Gastrocnemius medialis (tissue), 4 donors: ENCODE measurements at regions not wholly inside any gene's neighbourhood (a gene's known extent, or its start where the extent isn't known, plus 50 kb on each side); places are given as distances from the start of the nearest gene placed in this dataset.

Source experiments
- ATAC-seq, 2 donors: fragments of 150-250 bp; one replicate each; pipeline ENCODE4 v1.9.1; 2016
- DNase-seq, 2 donors: peaks; one replicate each; pipeline ENCODE4 v3.0.0-alpha.2; 2019
- H3K27ac ChIP-seq, 4 donors: fragments of 200-600 bp; sonication (generic); 1 replicate in 1 of 4; 2 replicates in 3 of 4; pipeline ENCODE4 v1.5.1; 2016 to 2018; ENCODE audit warnings: mild to moderate bottlenecking in 2 of 4, moderate library complexity in 1 of 4
- H3K27me3 ChIP-seq, 3 donors: fragments of 200-600 bp; sonication (generic) in 2 of 3; 1 replicate in 1 of 3; 2 replicates in 2 of 3; pipeline versions ENCODE4 v1.5.1 to v1.6.0; 2016 to 2019; ENCODE audit warnings: mild to moderate bottlenecking in 1 of 3, moderate library complexity in 1 of 3
- H3K36me3 ChIP-seq, 2 donors: fragments of 200-600 bp; sonication (generic) in 1 of 2; one replicate each; pipeline ENCODE4 v1.5.1; 2017 to 2018
- H3K4me1 ChIP-seq, 2 donors: fragments of 200-600 bp; sonication (generic) in 1 of 2; one replicate each; pipeline ENCODE4 v1.5.1; 2016 to 2017; ENCODE audit warnings: mild to moderate bottlenecking in 2 of 2
- H3K4me3 ChIP-seq, 4 donors: fragments of 200-600 bp; sonication (generic) in 3 of 4; 1 replicate in 1 of 4; 2 replicates in 3 of 4; pipeline ENCODE4 v1.5.1; 2016 to 2019; ENCODE audit warnings: mild to moderate bottlenecking in 2 of 4
- H3K9me3 ChIP-seq, 3 donors: fragments of 200-600 bp; sonication (generic) in 2 of 3; 1 replicate in 1 of 3; 2 replicates in 2 of 3; pipeline ENCODE4 v1.5.1; 2016 to 2019
- CTCF ChIP-seq, 5 experiments: fragments of 450-650 bp in 3 of 5; fragments of 200-600 bp in 2 of 5; sonication (generic) in 2 of 5; IDR thresholded peaks in 4 of 5; conservative IDR thresholded peaks in 1 of 5; 1 replicate in 4 of 5; 2 replicates in 1 of 5; pipeline ENCODE4 v1.5.1; 2016 to 2019; ENCODE audit warnings: antibody characterized with exemption in 5 of 5, mild to moderate bottlenecking in 3 of 5, moderate library complexity in 3 of 5
- POLR2A ChIP-seq, 2 donors: fragments of 450-650 bp; IDR thresholded peaks; one replicate each; pipeline ENCODE4 v1.6.1; 2017; ENCODE audit warnings: antibody characterized with exemption in 2 of 2, mild to moderate bottlenecking in 2 of 2, moderate library complexity in 2 of 2
- in situ Hi-C, 4 donors: fragments of 200-750 bp; cut with MboI; loops; one replicate each; pipeline versions ENCODE4 v1.15.0 to v1.8.0; 2017; ENCODE audit warnings: low sequenced_read_pairs in 4 of 4
- intact Hi-C: fragments of 100-400 bp; cut with DNase I; formaldehyde crosslinking; loops from one replicate; pipeline ENCODE4 v1.15.1; 2023; ENCODE audit warnings: low total_unique reads

GRCh38 chr6:98339506-98339905, 494.9 kb upstream of the POU3F2 start:
- in situ Hi-C loops (no loop called here), intact Hi-C loops (no loop called here)
- no peak for DNase-seq
- no peak overlapping the region for H3K27ac ChIP-seq
- no peaks in the 10 kb centered on the region for H3K36me3 ChIP-seq
- TF ChIP-seq CTCF (IDR thresholded peaks at IDR 0.05 in 4 of 5, conservative IDR thresholded peaks at IDR 0.05 in 1 of 5) (no peak), POLR2A (IDR thresholded peaks at IDR 0.05) (no peak)
- no peak overlapping the region for H3K4me3 ChIP-seq
- H3K27me3 ChIP-seq, result no peaks in the 10 kb centered on the region
- ATAC-seq, result no peak
- no peaks in the 10 kb centered on the region for H3K9me3 ChIP-seq
- no peaks in the 10 kb centered on the region for H3K4me1 ChIP-seq

GRCh38 chr6:98343004-98343403, 491.4 kb upstream of the POU3F2 start:
- ATAC-seq (no peak), DNase-seq (no peak)
- Histone ChIP-seq H3K4me3 (no peak overlapping the region), H3K27me3 (no peaks in the 10 kb centered on the region), H3K9me3 (no peaks in the 10 kb centered on the region), H3K27ac (no peak overlapping the region), H3K4me1 (no peaks in the 10 kb centered on the region), H3K36me3 (no peaks in the 10 kb centered on the region)
- in situ Hi-C loops (no loop called here), intact Hi-C loops (no loop called here)
- no peak for TF ChIP-seq CTCF (IDR thresholded peaks at IDR 0.05 in 4 of 5, conservative IDR thresholded peaks at IDR 0.05 in 1 of 5)
- TF ChIP-seq POLR2A (IDR thresholded peaks at IDR 0.05), result no peak

GRCh38 chr6:98343797-98344196, 490.6 kb upstream of the POU3F2 start:
- no peak overlapping the region for H3K4me3 ChIP-seq
- DNase-seq (no peak), ATAC-seq (no peak)
- H3K4me1 ChIP-seq, result no peaks in the 10 kb centered on the region
- no peaks in the 10 kb centered on the region for H3K36me3 ChIP-seq
- H3K27me3 ChIP-seq, result no peaks in the 10 kb centered on the region
- H3K9me3 ChIP-seq, result no peaks in the 10 kb centered on the region
- in situ Hi-C loops, result no loop called here
- H3K27ac ChIP-seq, result no peak overlapping the region
- intact Hi-C loops, result no loop called here
- no peak for TF ChIP-seq CTCF (IDR thresholded peaks at IDR 0.05 in 4 of 5, conservative IDR thresholded peaks at IDR 0.05 in 1 of 5)
- no peak for TF ChIP-seq POLR2A (IDR thresholded peaks at IDR 0.05)

GRCh38 chr6:98352348-98352747, 482.0 kb upstream of the POU3F2 start:
- in situ Hi-C loops, result no loop called here
- intact Hi-C loops, result no loop called here
- ATAC-seq, result no peak

More at GRCh38 chr6:98352348-98352747, 482.0 kb upstream of the POU3F2 start:
- Histone ChIP-seq H3K4me3 (no peak overlapping the region), H3K27ac (no peak overlapping the region), H3K4me1 (no peaks in the 10 kb centered on the region), H3K9me3 (no peaks in the 10 kb centered on the region), H3K27me3 (no peaks in the 10 kb centered on the region), H3K36me3 (no peaks in the 10 kb centered on the region)
- no peak for DNase-seq
- TF ChIP-seq CTCF (IDR thresholded peaks at IDR 0.05 in 4 of 5, conservative IDR thresholded peaks at IDR 0.05 in 1 of 5) (no peak), POLR2A (IDR thresholded peaks at IDR 0.05) (no peak)
